Right lobe of liver (tissue), 6 donors: ENCODE measurements at regions not wholly inside any gene's neighbourhood (a gene's known extent, or its start where the extent isn't known, plus 50 kb on each side); places are given as distances from the start of the nearest gene placed in this dataset.

Experiments
- ATAC-seq, 4 donors: fragments of 200-7000 bp; cut with Tn5 transposase; one replicate each; pipeline ENCODE4 v1.9.1; 2020; ENCODE audit warnings: mild to moderate bottlenecking in 4 of 4, moderate library complexity in 4 of 4
- DNase-seq, 3 donors: peaks; one replicate each; pipeline ENCODE4 v3.0.0-alpha.2; 2020
- H3K27ac ChIP-seq, 3 donors: fragments of 200-600 bp; one replicate each; pipeline ENCODE4 v1.8.0; 2022
- H3K27me3 ChIP-seq, 2 donors: fragments of 200-600 bp; one replicate each; pipeline ENCODE4 v1.8.0; 2022
- H3K36me3 ChIP-seq, 4 donors: fragments of 200-600 bp; sonication (generic) in 1 of 4; one replicate each; pipeline versions ENCODE4 v1.5.1 to v1.8.0; 2017 to 2022; ENCODE audit warnings: control low read depth in 1 of 4
- H3K4me1 ChIP-seq, 4 donors: fragments of 200-600 bp; sonication (generic) in 1 of 4; one replicate each; pipeline versions ENCODE4 v1.5.1 to v1.8.0; 2017 to 2022; ENCODE audit warnings: control low read depth in 1 of 4
- H3K4me3 ChIP-seq, 3 donors: fragments of 200-600 bp; one replicate each; pipeline ENCODE4 v1.8.0; 2022
- H3K9me3 ChIP-seq, 4 donors: fragments of 200-600 bp; sonication (generic) in 1 of 4; one replicate each; pipeline versions ENCODE4 v1.5.1 to v1.8.0; 2017 to 2022; ENCODE audit warnings: control low read depth in 1 of 4
- CTCF ChIP-seq, 4 donors: fragments of 200-600 bp in 3 of 4; fragments of 450-650 bp in 1 of 4; IDR thresholded peaks; one replicate each; pipeline versions ENCODE4 v1.5.1 to v1.8.0; 2016 to 2022; ENCODE audit warnings: antibody characterized with exemption in 4 of 4, mild to moderate bottlenecking in 2 of 4
- POLR2A ChIP-seq: fragments of 450-650 bp; IDR thresholded peaks from one replicate; pipeline ENCODE4 v1.6.1; 2017; ENCODE audit warnings: antibody characterized with exemption, mild to moderate bottlenecking
- WGBS: methylation state at CpG from one replicate; pipeline ENCODE4 v1.1.6; 2018; ENCODE audit warnings: low coverage, low lambda C conversion rate; ENCODE audit not compliant: insufficient coverage; ENCODE audit errors: missing lambda C conversion rate; 5-methylcytosine and 5-hydroxymethylcytosine counted together
- intact Hi-C, 2 donors: fragments of 100-400 bp; cut with DNase I; formaldehyde crosslinking; loops; one replicate each; pipeline versions ENCODE4 v1.11.2 to v1.14.1; 2022
- donor health status: DM: no; HTN: yes; CAD: no.
- donor health status: DM: no; HTN: no; CAD: no.
- donor health status: DM: no; HTN: no; CAD: no.
- donor health status: DM: no; HTN: yes; CAD: no.
- donor health status: DM: no; HTN: yes; CAD: no.

GRCh38 chr22:47570300-47570685 lies 807.8 kb downstream of the TBC1D22A start:
- TF ChIP-seq POLR2A (no peak), CTCF (IDR thresholded peaks at IDR 0.05) (no peak)
- WGBS: 34% methylated on average over 6 of the region's 14 CpGs
- Histone ChIP-seq H3K4me3 (no peak overlapping the region), H3K4me1 (no peaks in the 10 kb centered on the region), H3K27me3 (no peaks in the 10 kb centered on the region), H3K27ac (no peak overlapping the region), H3K9me3 (no peaks in the 10 kb centered on the region), H3K36me3 (no peaks in the 10 kb centered on the region)
- ATAC-seq (peak in 1 of 4 donors; percentile 30), DNase-seq (peak in 2 of 3 donors; percentile 35 to 36)
- intact Hi-C loops: no loop called here

GRCh38 chr22:47569389-47570299 lies 807.2 kb downstream of the TBC1D22A start:
- no peak overlapping the region for H3K27ac ChIP-seq
- H3K9me3 ChIP-seq: no peaks in the 10 kb centered on the region
- ATAC-seq (no peak), DNase-seq (peak in 1 of 3 donors; percentile 11)
- H3K4me1 ChIP-seq: no peaks in the 10 kb centered on the region
- intact Hi-C loops: no loop called here
- TF ChIP-seq POLR2A (no peak), CTCF (IDR thresholded peaks at IDR 0.05) (no peak)
- no peak overlapping the region for H3K4me3 ChIP-seq
- H3K36me3 ChIP-seq: no peaks in the 10 kb centered on the region
- H3K27me3 ChIP-seq: no peaks in the 10 kb centered on the region
- WGBS: 54% methylated on average over 9 of the region's 17 CpGs

GRCh38 chr22:47568700-47569099 lies 806.2 kb downstream of the TBC1D22A start:
- 72% methylated on average over 3 of the region's 8 CpGs for WGBS
- no peaks in the 10 kb centered on the region for H3K4me1 ChIP-seq
- no peak overlapping the region for H3K27ac ChIP-seq
- TF ChIP-seq CTCF (IDR thresholded peaks at IDR 0.05): no peak
- TF ChIP-seq POLR2A: no peak
- no peaks in the 10 kb centered on the region for H3K27me3 ChIP-seq
- ATAC-seq (no peak), DNase-seq (peak in 1 of 3 donors; percentile 18)
- no peaks in the 10 kb centered on the region for H3K9me3 ChIP-seq
- no peaks in the 10 kb centered on the region for H3K36me3 ChIP-seq
- no peak overlapping the region for H3K4me3 ChIP-seq
- intact Hi-C loops: no loop called here

GRCh38 chr22:47567126-47568090 lies 805.0 kb downstream of the TBC1D22A start:
- ATAC-seq (no peak), DNase-seq (peak in 1 of 3 donors; percentile 46)
- intact Hi-C loops: no loop called here

More at GRCh38 chr22:47567126-47568090, 805.0 kb downstream of the TBC1D22A start:
- 83% methylated on average over 18 of the region's 25 CpGs for WGBS
- no peak for TF ChIP-seq POLR2A
- no peak for TF ChIP-seq CTCF (IDR thresholded peaks at IDR 0.05)
- H3K27ac ChIP-seq: no peak overlapping the region
- H3K4me3 ChIP-seq: no peak overlapping the region
- no peaks in the 10 kb centered on the region for H3K36me3 ChIP-seq
- H3K9me3 ChIP-seq: no peaks in the 10 kb centered on the region
- H3K27me3 ChIP-seq: no peaks in the 10 kb centered on the region
- H3K4me1 ChIP-seq: no peaks in the 10 kb centered on the region
